ENCODE measurements at regions not wholly inside any gene's neighbourhood (a gene's known extent, or its start where the extent isn't known, plus 50 kb on each side); places are given as distances from the start of the nearest gene placed in this dataset.

- SMC1A ChIA-PET (ENCODE audit: uncharacterized antibody, unreplicated experiment), result no interaction called here
- intact Hi-C loops (cut with micrococcal nuclease; ENCODE audit: unreplicated experiment), result no loop called here
Measured at GRCh38 chr3:190767851-190768250, 94.6 kb downstream of the GMNC start.

DNA sequence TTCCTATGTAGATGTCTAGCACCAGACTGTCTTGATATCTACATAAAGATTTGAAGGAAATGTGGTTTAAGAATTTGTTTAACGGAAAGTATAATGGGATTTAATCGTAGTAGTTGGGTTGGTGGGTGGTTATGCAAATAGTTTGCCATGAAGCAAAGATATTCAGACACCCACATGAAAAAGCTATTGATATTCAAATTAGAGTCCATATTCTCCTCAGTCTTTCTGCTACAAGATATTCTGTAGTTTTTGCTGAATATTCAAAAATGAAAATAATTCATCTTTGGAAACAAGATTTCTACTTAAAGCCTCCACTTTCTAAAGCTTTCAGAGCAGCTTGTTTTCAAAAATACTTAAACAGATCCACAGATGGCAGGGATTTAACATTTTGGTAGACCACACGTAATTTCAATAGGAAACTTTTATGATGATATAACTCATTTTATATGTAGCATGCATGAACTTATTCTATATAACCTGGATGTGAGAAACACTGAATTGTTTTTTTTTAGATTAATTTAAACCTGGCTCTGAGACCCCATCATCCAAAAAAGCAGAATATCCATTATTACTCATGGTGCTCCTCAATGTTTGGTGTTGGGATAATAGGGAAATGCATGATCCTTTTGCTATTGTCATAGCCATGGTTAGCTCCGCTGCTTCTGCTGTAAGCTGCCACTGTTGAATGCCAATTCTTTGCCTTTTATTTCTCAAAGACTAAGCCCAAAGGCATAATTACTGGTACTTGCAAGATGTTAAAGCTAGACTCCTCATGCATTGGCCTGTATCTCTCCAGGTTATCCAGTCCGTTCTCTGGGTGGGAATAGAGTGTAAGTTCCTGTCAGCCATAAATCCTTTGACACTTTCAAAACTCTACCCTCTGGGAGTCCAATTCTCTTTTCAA lies 98.0 kb downstream of the GMNC start:
- ChIA-PET RAD21 (ENCODE audit: unreplicated experiment) (interaction anchor here (0.6 kb wide), 1 partner anchor 54 kb away, joined by 3 read pairs; no protein-coding TSS in a partner anchor), SMC1A (ENCODE audit: uncharacterized antibody, unreplicated experiment) (no interaction called here), POLR2A (no interaction called here), CTCF (interaction anchor here (1.0 kb wide), 1 partner anchor 94 kb away, joined by 3 read pairs; no protein-coding TSS in a partner anchor)
- H3K27me3 ChIP-seq (replicated peaks in 1 of 2; ENCODE audit: control insufficient read depth in 2 of 2, insufficient read depth in 2 of 2, low read length in 1 of 2), result no peaks in the 10 kb centered on the region
- FAIRE-seq, result no peak
- no peak overlapping the region for H3K9ac ChIP-seq (ENCODE audit: control insufficient read depth, insufficient read depth, low read length)
- H3K4me3 ChIP-seq, result no peak overlapping the region
- no peaks in the 10 kb centered on the region for H3K79me2 ChIP-seq (ENCODE audit: control insufficient read depth, insufficient read depth, low read length)
- no TSS peak for BruUV-seq (replicated peaks)
- ATAC-seq, result no peak
- no peaks in the 10 kb centered on the region for H3K36me3 ChIP-seq (ENCODE audit: control insufficient read depth in 2 of 2, insufficient read depth in 2 of 2, low read length in 1 of 2)
- H3K4me1 ChIP-seq (ENCODE audit: control insufficient read depth, insufficient read depth, low read length), result no peaks in the 10 kb centered on the region
- 33% methylated on average over 5 of the region's 5 CpGs for WGBS (ENCODE audit: insufficient coverage, insufficient replicate concordance, low lambda C conversion rate, missing lambda C conversion rate)
- intact Hi-C loops (cut with micrococcal nuclease; ENCODE audit: unreplicated experiment) (no loop called here), in situ Hi-C loops (cut with MboI) (no loop called here)
- no peaks in the 10 kb centered on the region for H3K9me3 ChIP-seq (replicated peaks; ENCODE audit: control insufficient read depth, insufficient read depth, low read length)
- no peak for DNase-seq (ENCODE audit: low read depth, low spot score)
- H2AFZ ChIP-seq (ENCODE audit: control insufficient read depth, low read depth, low read length), result no peak overlapping the region
- no peak for TF ChIP-seq SMARCA5 (IDR thresholded peaks at IDR 0.05)
- no peak for TF ChIP-seq WRNIP1 (IDR thresholded peaks at IDR 0.05; ENCODE audit: borderline replicate concordance, low read depth, low read length)
- TF ChIP-seq NR2C1 (IDR thresholded peaks at IDR 0.05), result no peak
- H3K4me2 ChIP-seq (ENCODE audit: control insufficient read depth, insufficient read depth), result no peak overlapping the region
- H3K27ac ChIP-seq (ENCODE audit: control insufficient read depth, insufficient read depth), result no peak overlapping the region
- no peaks in the 10 kb centered on the region for H4K20me1 ChIP-seq (ENCODE audit: control insufficient read depth, insufficient read depth)

More at GRCh38 chr3:190767851-190768250, 94.6 kb downstream of the GMNC start:
- ChIA-PET CTCF (no interaction called here), POLR2A (no interaction called here), RAD21 (ENCODE audit: unreplicated experiment) (no interaction called here)
- no TSS peak for BruUV-seq (replicated peaks)
- DNase-seq (ENCODE audit: low read depth, low spot score) (no peak), FAIRE-seq (no peak), ATAC-seq (no peak)
- in situ Hi-C loops (cut with MboI), result no loop called here
- Histone ChIP-seq H2AFZ (ENCODE audit: control insufficient read depth, low read depth, low read length) (no peak overlapping the region), H3K9me3 (replicated peaks; ENCODE audit: control insufficient read depth, insufficient read depth, low read length) (no peaks in the 10 kb centered on the region), H3K4me2 (ENCODE audit: control insufficient read depth, insufficient read depth) (no peak overlapping the region), H3K79me2 (ENCODE audit: control insufficient read depth, insufficient read depth, low read length) (no peaks in the 10 kb centered on the region), H3K9ac (ENCODE audit: control insufficient read depth, insufficient read depth, low read length) (no peak overlapping the region), H3K4me3 (no peak overlapping the region), H3K36me3 (ENCODE audit: control insufficient read depth in 2 of 2, insufficient read depth in 2 of 2, low read length in 1 of 2) (no peaks in the 10 kb centered on the region), H3K27me3 (replicated peaks in 1 of 2; ENCODE audit: control insufficient read depth in 2 of 2, insufficient read depth in 2 of 2, low read length in 1 of 2) (no peaks in the 10 kb centered on the region), H3K4me1 (ENCODE audit: control insufficient read depth, insufficient read depth, low read length) (no peaks in the 10 kb centered on the region), H4K20me1 (ENCODE audit: control insufficient read depth, insufficient read depth) (no peaks in the 10 kb centered on the region), H3K27ac (ENCODE audit: control insufficient read depth, insufficient read depth) (no peak overlapping the region)
- 41% methylated on average over 2 of the region's 2 CpGs for WGBS (ENCODE audit: insufficient coverage, insufficient replicate concordance, low lambda C conversion rate, missing lambda C conversion rate)
- TF ChIP-seq YY1 (IDR thresholded peaks at IDR 0.05; ENCODE audit: low read depth, low read length), result no peak
- no peak for TF ChIP-seq SRF (IDR thresholded peaks at IDR 0.05; ENCODE audit: low read depth in 2 of 2, low read length in 2 of 2)
- no peak for TF ChIP-seq PAX8 (IDR thresholded peaks at IDR 0.05)

All from GM12878 (cell line).